Astrocyte of the cerebellum (primary cell): ENCODE measurements at regions not wholly inside any gene's neighbourhood (a gene's known extent, or its start where the extent isn't known, plus 50 kb on each side); places are given as distances from the start of the nearest gene placed in this dataset.

Source experiments
- DNase-seq: peaks from one replicate; pipeline ENCODE4 v3.0.0-alpha.2; 2011; ENCODE audit warnings: low read depth
- H3K4me3 ChIP-seq: 2 replicates; pipeline ENCODE4 v1.5.1; 2011; ENCODE audit warnings: mild to moderate bottlenecking, low read depth, low read length, moderate library complexity
- in situ Hi-C: cut with HindIII; loops from 2 replicates; pipeline ENCODE4 v1.10.0; 2017; ENCODE audit warnings: low sequenced_read_pairs
- TF ChIP-seq, protein P1 (sequence below): IDR thresholded peaks from 2 replicates; pipeline ENCODE4 v1.5.1; 2012; ENCODE audit warnings: low read length, low read depth, moderate library complexity, mild to moderate bottlenecking; ENCODE audit errors: missing control alignments

- in situ Hi-C loops = no loop called here
- no peak for DNase-seq
Observed at GRCh38 chrX:27924718-27925117, 56.5 kb downstream of the DCAF8L1 start.

GRCh38 chrX:27924261-27924660, 57.0 kb downstream of the DCAF8L1 start:
- TF ChIP-seq, protein P1, sequence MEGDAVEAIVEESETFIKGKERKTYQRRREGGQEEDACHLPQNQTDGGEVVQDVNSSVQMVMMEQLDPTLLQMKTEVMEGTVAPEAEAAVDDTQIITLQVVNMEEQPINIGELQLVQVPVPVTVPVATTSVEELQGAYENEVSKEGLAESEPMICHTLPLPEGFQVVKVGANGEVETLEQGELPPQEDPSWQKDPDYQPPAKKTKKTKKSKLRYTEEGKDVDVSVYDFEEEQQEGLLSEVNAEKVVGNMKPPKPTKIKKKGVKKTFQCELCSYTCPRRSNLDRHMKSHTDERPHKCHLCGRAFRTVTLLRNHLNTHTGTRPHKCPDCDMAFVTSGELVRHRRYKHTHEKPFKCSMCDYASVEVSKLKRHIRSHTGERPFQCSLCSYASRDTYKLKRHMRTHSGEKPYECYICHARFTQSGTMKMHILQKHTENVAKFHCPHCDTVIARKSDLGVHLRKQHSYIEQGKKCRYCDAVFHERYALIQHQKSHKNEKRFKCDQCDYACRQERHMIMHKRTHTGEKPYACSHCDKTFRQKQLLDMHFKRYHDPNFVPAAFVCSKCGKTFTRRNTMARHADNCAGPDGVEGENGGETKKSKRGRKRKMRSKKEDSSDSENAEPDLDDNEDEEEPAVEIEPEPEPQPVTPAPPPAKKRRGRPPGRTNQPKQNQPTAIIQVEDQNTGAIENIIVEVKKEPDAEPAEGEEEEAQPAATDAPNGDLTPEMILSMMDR = no peak
- H3K4me3 ChIP-seq = no peak overlapping the region
- in situ Hi-C loops = no loop called here
- DNase-seq = no peak

More at GRCh38 chrX:27924718-27925117, 56.5 kb downstream of the DCAF8L1 start:
- H3K4me3 ChIP-seq = no peak overlapping the region
- TF ChIP-seq, protein P1 = no peak

DNA sequence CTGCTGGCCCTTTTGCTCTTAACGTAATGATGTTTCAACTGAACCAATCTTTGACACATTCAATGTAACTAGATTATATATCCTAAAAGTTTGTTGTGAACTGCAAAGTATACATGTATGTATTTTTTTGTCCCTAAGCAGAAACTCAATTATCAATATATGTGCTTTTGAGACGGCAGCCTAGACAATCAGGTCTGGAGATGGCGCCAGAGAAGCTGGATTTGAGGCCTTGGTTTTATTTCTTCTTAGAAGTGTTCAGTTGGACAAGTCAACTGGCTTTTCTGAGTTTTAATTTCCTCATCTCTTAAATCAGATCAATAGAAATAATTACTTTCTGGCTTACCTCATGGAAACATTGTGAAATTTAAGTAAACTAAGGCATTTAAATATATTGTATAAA, 62.5 kb downstream of the DCAF8L1 start:
- TF ChIP-seq, protein P1 = peak; percentile 44
- DNase-seq = peak; percentile 4
- in situ Hi-C loops = no loop called here
- no peak overlapping the region for H3K4me3 ChIP-seq

DNA sequence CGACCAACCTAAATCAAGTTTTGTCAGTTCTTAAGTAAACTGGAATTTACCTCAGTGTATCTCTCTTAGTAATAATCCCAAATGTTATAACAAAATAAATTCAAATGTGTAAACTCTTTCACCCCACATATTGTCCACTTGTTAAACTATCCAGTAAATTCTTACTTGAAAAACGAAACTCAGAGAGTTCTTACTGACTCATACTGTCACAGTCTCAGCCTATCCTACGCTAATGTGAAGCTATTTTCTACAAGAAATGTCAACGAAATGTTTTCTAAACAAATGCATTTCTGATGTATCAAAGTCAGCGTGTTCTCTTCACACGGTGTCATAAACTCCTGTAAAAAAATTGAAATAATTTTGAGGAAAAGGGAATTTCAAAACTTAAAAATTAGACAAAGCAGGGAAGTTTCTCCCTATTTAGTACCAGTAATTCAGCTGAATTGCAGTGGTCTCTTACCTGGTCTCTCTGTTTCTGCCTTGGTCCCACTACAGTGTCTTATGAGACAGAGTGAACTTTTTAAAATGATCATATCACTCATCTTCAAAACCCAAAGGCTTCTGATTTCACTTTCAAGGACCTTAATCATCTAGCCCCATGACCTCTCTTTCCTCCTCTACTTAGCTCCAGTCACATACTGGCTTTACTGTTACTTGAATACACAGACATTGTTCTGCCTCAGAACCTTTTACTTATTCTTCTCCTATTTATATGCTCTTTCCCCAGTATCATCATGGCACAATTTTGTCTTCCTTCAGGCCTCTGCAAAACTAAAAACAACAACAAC, 63.3 kb downstream of the DCAF8L1 start:
- in situ Hi-C loops = no loop called here
- TF ChIP-seq, protein P1 = no peak
- no peak for DNase-seq
- H3K4me3 ChIP-seq = no peak overlapping the region

- H3K4me3 ChIP-seq = no peak overlapping the region
- TF ChIP-seq, protein P1 = no peak
- DNase-seq = no peak
- in situ Hi-C loops = no loop called here
Observed at GRCh38 chrX:27915617-27916016, 65.6 kb downstream of the DCAF8L1 start.

DNA sequence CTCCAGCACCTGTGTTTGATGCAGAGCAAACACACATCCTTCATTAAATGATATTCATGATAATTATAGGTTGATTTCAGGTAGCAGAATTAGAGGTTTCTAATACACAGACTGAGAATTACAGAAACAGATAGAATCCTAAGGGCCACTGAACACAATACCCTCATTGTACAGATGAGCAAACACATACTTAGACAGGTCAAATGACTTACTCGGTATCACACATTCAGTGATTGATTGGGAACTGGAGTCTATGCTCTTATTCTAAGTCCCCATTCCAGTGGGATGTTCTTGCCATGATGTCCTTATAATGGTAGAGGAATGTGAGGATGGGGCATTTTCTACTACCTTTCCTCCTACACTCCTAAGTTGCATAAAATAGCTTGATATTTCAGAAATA, 70.8 kb downstream of the DCAF8L1 start:
- no peak overlapping the region for H3K4me3 ChIP-seq
- DNase-seq = no peak
- in situ Hi-C loops = no loop called here
- TF ChIP-seq, protein P1 = no peak
